NB4 (cell line): ENCODE measurements at regions not wholly inside any gene's neighbourhood (a gene's known extent, or its start where the extent isn't known, plus 50 kb on each side); places are given as distances from the start of the nearest gene placed in this dataset.

Experiments used
- DNase-seq: peaks from one replicate; pipeline ENCODE4 v3.0.0; 2010; ENCODE audit warnings: low read depth
- H3K4me3 ChIP-seq: one replicate; pipeline ENCODE4 v1.5.1; 2011; ENCODE audit warnings: mild to moderate bottlenecking, low read depth, low read length, moderate library complexity
- MYC ChIP-seq: IDR thresholded peaks from 2 replicates; pipeline ENCODE4 v1.6.1; 2011; ENCODE audit warnings: low read depth, low read length
- POLR2A ChIP-seq: IDR thresholded peaks from 2 replicates; pipeline ENCODE4 v1.6.1; 2011; ENCODE audit warnings: mild to moderate bottlenecking; ENCODE audit not compliant: insufficient read length; ENCODE audit errors: extremely low read depth
- TF ChIP-seq, protein P1 (sequence below): IDR thresholded peaks from 2 replicates; pipeline ENCODE4 v1.6.1; 2011; ENCODE audit warnings: low read depth, low read length
- TF ChIP-seq, protein P2 (sequence below): IDR thresholded peaks from one replicate; pipeline ENCODE4 v1.5.1; 2012; ENCODE audit warnings: low read depth, low read length

GRCh38 chr6:84447651-84448050, 220.2 kb upstream of the CEP162 start:
- TF ChIP-seq POLR2A, result no peak
- TF ChIP-seq, protein P1, sequence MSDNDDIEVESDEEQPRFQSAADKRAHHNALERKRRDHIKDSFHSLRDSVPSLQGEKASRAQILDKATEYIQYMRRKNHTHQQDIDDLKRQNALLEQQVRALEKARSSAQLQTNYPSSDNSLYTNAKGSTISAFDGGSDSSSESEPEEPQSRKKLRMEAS, result no peak
- TF ChIP-seq, protein P2, sequence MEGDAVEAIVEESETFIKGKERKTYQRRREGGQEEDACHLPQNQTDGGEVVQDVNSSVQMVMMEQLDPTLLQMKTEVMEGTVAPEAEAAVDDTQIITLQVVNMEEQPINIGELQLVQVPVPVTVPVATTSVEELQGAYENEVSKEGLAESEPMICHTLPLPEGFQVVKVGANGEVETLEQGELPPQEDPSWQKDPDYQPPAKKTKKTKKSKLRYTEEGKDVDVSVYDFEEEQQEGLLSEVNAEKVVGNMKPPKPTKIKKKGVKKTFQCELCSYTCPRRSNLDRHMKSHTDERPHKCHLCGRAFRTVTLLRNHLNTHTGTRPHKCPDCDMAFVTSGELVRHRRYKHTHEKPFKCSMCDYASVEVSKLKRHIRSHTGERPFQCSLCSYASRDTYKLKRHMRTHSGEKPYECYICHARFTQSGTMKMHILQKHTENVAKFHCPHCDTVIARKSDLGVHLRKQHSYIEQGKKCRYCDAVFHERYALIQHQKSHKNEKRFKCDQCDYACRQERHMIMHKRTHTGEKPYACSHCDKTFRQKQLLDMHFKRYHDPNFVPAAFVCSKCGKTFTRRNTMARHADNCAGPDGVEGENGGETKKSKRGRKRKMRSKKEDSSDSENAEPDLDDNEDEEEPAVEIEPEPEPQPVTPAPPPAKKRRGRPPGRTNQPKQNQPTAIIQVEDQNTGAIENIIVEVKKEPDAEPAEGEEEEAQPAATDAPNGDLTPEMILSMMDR, result no peak
- no peak for TF ChIP-seq MYC
- no peak for DNase-seq
- no peak overlapping the region for H3K4me3 ChIP-seq

- TF ChIP-seq POLR2A, result no peak
- TF ChIP-seq, protein P1, result no peak
- TF ChIP-seq MYC, result no peak
- TF ChIP-seq, protein P2, result no peak
- no peak for DNase-seq
These were observed 217.6 kb upstream of the CEP162 start for GRCh38 chr6:84445068-84445467.

DNA sequence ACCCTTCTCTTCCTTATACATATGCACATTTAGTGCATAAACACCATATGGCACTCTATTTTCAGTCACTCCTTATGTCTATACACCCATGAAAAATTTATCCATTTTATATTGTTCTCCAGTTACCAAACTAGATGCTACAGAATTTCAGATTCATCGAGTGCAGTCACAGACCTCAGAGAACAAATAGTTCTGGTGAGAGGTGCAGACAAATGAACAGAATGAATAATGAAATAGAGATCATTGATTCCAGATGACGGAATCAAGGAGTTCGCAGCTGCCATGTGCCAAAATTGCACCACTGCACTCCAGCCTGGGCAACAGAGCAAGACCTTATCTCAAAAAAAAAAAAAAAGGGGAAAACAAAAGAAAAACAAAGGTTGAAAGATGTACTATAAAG, 214.8 kb upstream of the CEP162 start:
- no peak overlapping the region for H3K4me3 ChIP-seq
- TF ChIP-seq, protein P1, result no peak
- TF ChIP-seq POLR2A, result no peak
- TF ChIP-seq, protein P2, result no peak
- no peak for TF ChIP-seq MYC
- DNase-seq, result no peak

More at GRCh38 chr6:84445068-84445467, 217.6 kb upstream of the CEP162 start:
- no peak overlapping the region for H3K4me3 ChIP-seq

DNA sequence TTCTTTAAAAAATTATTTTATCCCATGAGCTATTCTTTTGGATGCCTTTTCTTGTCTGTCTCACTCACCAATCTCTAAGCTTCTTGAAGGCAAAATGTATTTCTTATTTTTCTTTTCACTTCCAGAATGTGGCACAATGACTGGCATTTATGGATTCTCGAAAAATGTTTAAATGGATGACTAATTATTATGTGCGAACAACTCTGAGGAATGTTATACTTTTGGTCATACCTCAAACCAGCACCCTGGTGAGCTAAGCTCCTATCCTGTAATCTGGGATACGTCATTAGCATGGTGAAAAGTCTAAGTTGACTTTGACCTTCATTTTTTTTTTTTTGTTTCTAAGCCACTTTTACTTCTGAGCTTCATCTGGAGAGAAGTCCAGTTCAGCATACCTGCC, 214.0 kb upstream of the CEP162 start:
- TF ChIP-seq POLR2A (no peak), MYC (no peak)
- TF ChIP-seq, protein P1, result no peak
- TF ChIP-seq, protein P2, result no peak
- no peak for DNase-seq
- H3K4me3 ChIP-seq, result no peak overlapping the region

DNA sequence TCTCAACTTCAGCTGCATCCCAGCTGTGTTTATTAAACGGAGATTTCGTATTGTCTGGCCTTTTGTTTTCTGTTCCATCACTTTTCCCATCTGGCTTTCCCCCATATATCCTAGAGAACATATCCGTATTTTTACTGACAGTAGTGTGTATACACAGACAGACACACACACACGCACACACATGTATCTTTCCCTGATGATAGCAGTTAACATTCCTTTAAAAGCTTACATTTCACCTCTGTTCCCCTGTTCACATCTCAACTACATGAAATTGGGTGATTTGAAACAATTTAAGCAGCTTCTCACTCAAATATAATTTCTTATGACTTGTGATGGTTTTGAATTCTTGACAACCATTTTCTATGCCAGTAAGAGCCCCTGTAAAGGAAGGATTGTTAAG, 207.1 kb upstream of the CEP162 start:
- TF ChIP-seq POLR2A (no peak), MYC (no peak)
- TF ChIP-seq, protein P1, result no peak
- TF ChIP-seq, protein P2, result no peak
- H3K4me3 ChIP-seq, result no peak overlapping the region
- no peak for DNase-seq

- TF ChIP-seq, protein P2, result no peak
- no peak for TF ChIP-seq POLR2A
- TF ChIP-seq, protein P1, result no peak
- no peak for TF ChIP-seq MYC
- DNase-seq, result no peak
- H3K4me3 ChIP-seq, result no peak overlapping the region
These were observed 205.2 kb upstream of the CEP162 start for GRCh38 chr6:84432619-84433018.
